ES-I3 (cell line): ENCODE measurements at regions not wholly inside any gene's neighbourhood (a gene's known extent, or its start where the extent isn't known, plus 50 kb on each side); places are given as distances from the start of the nearest gene placed in this dataset.

ENCODE experiments used
- H3K36me3 ChIP-seq: 2 replicates; pipeline ENCODE4 v1.6.1; 2013; ENCODE audit warnings: mild to moderate bottlenecking, low read length, control low read depth, moderate library complexity; ENCODE audit not compliant: insufficient read depth
- H3K4me1 ChIP-seq: 2 replicates; pipeline ENCODE4 v1.6.1; 2013; ENCODE audit warnings: mild to moderate bottlenecking, control low read depth, low read length; ENCODE audit not compliant: insufficient read depth
- H3K9ac ChIP-seq: 2 replicates; pipeline ENCODE4 v1.6.1; 2013; ENCODE audit warnings: low read depth, mild to moderate bottlenecking, low read length, moderate library complexity
- H3K9me3 ChIP-seq: 2 replicates; pipeline ENCODE4 v1.6.1; 2013; ENCODE audit warnings: mild to moderate bottlenecking, low read length, moderate library complexity; ENCODE audit not compliant: control insufficient read depth, insufficient read depth

DNA sequence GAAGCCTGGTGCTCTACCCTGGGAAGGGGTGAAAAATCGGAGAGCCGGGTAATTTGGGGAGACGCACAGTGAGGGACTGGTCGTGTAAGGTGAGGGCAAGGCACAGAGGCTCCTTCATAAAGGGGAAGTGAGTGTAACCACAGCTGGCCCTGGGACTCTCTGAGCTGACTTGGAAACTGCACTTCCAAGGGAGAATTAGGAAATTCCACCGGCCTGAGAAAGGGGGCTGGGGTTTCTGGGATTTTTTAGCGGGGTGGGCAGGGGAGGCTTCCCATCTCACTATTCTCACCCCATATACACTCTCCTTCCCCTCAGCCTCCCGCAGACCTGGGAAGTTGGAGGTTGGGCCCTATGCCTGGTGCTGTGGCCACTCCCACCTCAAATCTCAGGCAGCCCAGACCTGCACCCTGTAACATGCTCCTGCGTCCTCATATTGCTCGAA is 88.3 kb upstream of the IPO9 start:
- no peaks in the 10 kb centered on the region for H3K9me3 ChIP-seq
- H3K9ac ChIP-seq = peak overlapping the region; percentile 79; the same call in 1 of the 2 replicates
- H3K4me1 ChIP-seq = peaks cover 44% of the 10 kb centered on the region
- no peaks in the 10 kb centered on the region for H3K36me3 ChIP-seq

DNA sequence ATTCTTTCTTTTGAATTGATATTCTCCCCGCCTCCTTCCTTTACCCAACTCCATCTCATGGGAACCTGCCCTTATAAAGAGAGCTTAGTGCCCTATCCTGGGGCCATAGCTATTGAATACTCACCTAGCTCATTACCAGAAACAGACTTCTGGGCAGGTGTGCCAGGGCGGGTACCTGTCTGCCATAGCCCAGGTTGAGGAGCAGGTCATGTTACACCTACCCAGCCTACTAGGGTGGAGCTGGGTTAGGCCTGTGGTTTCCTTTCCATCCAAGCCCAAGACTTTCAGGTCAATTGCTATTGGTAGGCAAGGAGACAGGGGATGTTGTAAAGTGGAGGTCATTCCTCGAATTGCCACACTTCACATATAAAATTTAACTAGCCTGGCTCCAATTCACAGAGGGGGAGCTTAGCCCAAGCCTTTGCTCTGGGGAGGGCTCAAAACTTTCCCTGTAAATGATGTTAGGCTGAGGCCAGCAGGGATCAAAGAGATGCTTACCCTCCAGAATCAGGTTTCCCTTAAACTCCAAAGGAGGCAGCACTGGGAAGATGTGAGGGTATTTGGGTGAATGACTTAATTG is 87.1 kb upstream of the IPO9 start:
- peaks cover 32% of the 10 kb centered on the region for H3K4me1 ChIP-seq
- no peaks in the 10 kb centered on the region for H3K36me3 ChIP-seq
- no peak overlapping the region for H3K9ac ChIP-seq
- H3K9me3 ChIP-seq = no peaks in the 10 kb centered on the region

DNA sequence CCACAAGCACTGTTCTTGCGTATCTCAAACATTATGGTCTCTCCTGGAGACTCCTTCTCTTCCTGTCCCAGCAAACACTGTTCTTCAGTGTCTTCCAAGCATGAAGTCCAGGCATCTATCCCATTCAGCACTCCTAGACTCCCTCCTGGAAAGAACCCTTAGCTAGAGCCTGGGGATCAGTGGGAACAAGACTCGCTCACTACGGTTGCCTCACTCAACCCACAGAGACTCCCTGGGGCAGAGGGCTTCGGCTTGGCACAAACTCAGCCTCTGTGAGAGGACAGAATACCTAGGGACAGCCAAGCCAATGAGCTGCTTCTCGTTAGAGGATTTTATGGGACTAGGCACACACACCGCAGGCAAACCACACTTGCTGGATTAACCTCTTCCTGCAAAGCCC is 86.5 kb upstream of the IPO9 start:
- H3K36me3 ChIP-seq = no peaks in the 10 kb centered on the region
- H3K9ac ChIP-seq = no peak overlapping the region
- H3K9me3 ChIP-seq = no peaks in the 10 kb centered on the region
- H3K4me1 ChIP-seq = peaks cover 26% of the 10 kb centered on the region

DNA sequence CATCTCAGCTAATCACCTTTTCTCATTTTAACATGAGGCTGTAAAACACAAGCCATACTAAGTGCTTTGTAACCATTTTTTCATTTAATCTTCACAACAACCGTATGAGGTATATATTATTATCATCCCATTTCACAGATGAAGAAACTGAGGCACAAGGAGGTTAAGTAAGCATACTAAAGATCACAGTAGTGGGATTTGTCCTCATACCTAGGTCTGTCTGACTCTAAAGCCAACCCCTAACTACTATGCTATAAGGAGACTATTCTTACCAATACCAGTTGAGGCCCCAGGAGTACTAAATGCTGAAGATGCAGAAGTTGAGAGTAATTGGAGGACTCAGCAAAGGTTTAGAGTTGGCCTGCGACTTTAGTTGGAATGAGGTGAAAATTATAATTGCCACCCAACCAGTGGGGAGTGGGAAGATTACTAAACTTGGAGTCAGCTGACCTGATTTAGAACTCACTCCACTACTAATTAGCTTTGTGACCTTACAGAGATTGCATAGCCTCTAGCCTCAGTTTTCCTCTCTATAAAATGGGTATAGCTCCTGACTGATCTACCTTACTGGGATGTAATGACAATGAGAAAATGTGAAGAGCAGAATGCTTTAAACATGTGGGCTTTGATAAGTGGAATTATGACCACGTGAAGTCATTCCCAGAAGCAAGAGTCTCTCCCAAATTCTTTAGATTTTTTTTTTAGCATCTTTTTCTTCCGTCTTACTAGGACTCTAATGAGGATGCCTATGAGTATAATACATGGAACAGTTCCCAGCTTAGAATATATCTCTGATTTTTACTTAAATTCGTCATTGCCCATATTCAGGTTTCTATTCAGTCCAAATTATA is 85.8 kb upstream of the IPO9 start:
- Histone ChIP-seq H3K4me1 (peaks cover 24% of the 10 kb centered on the region), H3K36me3 (no peaks in the 10 kb centered on the region), H3K9me3 (no peaks in the 10 kb centered on the region), H3K9ac (no peak overlapping the region)

DNA sequence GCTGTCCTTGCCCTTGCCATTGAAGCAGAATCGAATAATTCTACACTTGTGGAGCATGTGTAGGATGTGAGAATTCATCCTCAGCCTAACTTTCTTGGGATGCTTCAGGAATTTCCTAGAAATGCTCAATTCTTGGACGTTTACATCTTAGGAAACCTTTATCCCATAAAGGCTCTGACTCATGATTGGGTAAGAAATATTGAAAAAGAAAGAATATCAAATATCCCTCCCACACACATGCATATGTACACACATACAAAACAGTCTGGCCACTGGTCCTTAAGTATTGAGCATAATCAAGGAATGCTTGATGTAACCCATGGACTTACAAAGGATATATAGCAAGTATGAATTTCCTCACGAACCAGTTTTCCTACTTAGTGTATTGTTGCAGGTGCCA is 83.9 kb upstream of the IPO9 start:
- Histone ChIP-seq H3K9ac (no peak overlapping the region), H3K36me3 (no peaks in the 10 kb centered on the region), H3K4me1 (peaks cover 24% of the 10 kb centered on the region; the same call in 1 of the 2 replicates), H3K9me3 (no peaks in the 10 kb centered on the region)

DNA sequence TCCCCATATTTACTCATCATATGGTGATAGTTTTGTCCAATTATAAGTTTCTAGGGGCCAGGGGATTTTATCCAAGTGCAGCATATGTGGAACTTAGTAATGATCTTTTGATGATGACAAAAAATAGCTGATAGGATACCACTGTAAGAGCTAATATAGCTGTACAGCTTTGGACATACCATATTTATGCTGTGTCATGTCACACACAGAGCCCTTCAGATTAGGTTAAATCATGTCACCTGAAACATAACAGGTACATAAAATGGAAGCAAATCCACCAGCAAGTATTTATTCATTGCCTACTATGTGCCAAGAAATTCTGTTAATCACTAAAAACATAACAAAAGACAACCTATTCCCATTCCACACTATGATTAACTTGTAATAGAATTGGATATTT is 82.8 kb upstream of the IPO9 start:
- peaks cover 23% of the 10 kb centered on the region for H3K4me1 ChIP-seq
- H3K9me3 ChIP-seq = no peaks in the 10 kb centered on the region
- H3K36me3 ChIP-seq = no peaks in the 10 kb centered on the region
- H3K9ac ChIP-seq = no peak overlapping the region

DNA sequence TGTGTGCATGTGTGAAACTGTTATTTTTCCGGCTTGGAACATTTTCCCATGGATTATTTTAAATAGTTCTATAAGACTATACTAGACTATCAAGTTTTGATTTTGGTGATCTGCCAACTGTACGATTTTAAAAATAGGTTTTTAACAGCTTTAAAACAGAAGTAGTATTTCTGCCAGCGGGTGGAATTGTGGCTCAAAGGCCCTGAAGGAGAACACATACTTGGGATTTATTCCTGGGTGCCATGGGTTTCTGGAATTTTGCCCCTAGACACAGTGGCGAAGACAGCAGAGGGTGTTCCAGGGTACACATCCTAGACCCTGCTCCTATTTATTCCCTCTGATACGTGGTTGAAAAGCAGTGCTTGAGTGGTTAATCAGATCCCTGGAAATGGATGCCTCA is 81.7 kb upstream of the IPO9 start:
- Histone ChIP-seq H3K36me3 (no peaks in the 10 kb centered on the region; the same call in 1 of the 2 replicates), H3K9ac (no peak overlapping the region), H3K4me1 (peaks cover 25% of the 10 kb centered on the region), H3K9me3 (no peaks in the 10 kb centered on the region)

DNA sequence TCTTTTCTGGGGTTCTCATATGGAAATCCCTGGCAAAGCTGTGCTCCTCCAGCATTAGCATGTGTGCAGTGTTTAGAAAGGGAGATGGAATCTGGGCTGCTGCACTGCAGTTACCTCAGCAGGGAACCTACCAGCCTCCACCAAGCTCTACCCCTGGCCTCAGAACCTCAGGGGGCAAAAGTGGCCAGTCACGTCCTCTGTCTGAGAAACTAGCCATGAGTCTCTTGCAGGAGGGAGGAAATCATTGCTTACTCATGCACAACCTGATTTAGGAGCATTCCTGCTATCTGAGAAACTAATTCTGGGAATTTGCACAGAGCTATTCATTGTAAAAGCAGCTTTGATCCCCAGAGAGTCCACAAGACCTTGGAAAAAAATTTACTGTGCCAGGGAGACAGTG is 80.6 kb upstream of the IPO9 start:
- Histone ChIP-seq H3K9ac (no peak overlapping the region), H3K9me3 (no peaks in the 10 kb centered on the region), H3K36me3 (no peaks in the 10 kb centered on the region; the same call in 1 of the 2 replicates), H3K4me1 (peaks cover 36% of the 10 kb centered on the region)

DNA sequence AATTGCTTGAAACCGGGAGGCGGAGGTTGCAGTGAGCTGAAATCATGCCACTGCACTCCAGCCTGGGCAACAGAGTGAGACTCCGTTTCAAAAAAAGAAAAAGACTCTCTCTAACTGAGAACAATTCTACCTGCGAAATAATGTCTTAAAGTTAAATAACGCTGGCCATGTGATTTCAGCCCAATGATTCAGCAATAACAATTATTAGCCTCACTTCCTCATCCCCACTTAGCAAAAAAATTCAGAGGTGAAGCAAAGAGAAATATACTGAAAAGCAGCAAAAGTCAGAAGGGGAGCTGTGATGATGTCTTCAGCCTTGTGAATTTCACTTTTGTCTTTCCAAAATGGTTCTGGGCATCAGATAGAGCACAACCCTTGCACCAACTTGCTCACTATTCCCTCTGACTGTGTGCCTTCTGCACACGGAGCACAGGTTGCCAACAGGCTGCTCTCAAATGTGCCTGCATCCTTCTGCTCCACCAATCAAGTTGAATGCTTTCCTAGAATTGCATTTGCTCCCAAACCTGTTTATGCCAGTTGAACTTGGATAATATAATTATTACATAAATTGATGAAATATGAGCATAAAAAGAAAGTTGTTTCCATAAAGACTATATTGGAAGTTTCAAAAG is 79.8 kb upstream of the IPO9 start:
- H3K4me1 ChIP-seq = peaks cover 44% of the 10 kb centered on the region
- H3K9ac ChIP-seq = no peak overlapping the region
- H3K9me3 ChIP-seq = no peaks in the 10 kb centered on the region
- H3K36me3 ChIP-seq = no peaks in the 10 kb centered on the region; the same call in 1 of the 2 replicates

DNA sequence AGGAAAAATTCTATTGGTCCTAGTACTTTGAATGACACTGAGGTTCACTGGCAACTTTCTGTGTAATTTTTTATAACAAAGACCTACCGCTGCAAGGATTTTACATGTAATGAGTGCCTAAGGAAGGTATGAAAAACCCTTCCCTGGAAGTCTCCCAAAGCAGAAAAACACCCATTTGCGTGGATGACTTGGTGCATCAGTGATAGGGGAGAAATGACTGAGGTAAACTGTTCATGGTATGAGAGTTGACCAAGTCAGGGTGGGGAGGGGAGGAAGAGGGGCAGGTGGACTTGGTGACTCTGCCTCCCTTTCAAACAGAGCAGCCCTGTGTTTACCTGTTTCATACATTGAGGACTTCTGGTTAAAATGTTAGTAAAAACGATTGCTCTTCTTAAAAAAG is 78.8 kb upstream of the IPO9 start:
- no peaks in the 10 kb centered on the region for H3K9me3 ChIP-seq
- H3K36me3 ChIP-seq = no peaks in the 10 kb centered on the region; the same call in 1 of the 2 replicates
- peaks cover 48% of the 10 kb centered on the region for H3K4me1 ChIP-seq
- H3K9ac ChIP-seq = no peak overlapping the region

DNA sequence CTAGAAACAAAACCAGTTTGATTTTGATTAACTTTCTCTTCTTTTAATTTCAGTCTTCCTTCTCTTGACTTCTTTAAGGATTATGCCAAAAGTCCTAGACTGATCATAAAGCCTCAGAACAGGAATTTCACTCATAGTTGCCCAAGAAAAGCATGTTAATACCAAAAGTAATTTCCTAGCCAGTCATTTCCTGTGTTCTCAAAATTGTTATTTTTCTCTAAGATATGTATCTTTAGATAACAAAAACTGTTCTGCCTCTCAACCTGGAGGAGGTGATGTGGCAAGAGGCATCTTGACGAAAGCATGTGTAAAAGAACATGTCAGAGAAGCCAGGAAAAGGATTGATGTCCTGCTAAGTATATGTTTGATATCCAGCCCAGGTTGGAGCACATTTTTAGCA is 78.0 kb upstream of the IPO9 start:
- H3K36me3 ChIP-seq = no peaks in the 10 kb centered on the region; the same call in 1 of the 2 replicates
- peaks cover 48% of the 10 kb centered on the region for H3K4me1 ChIP-seq
- H3K9ac ChIP-seq = no peak overlapping the region
- no peaks in the 10 kb centered on the region for H3K9me3 ChIP-seq

DNA sequence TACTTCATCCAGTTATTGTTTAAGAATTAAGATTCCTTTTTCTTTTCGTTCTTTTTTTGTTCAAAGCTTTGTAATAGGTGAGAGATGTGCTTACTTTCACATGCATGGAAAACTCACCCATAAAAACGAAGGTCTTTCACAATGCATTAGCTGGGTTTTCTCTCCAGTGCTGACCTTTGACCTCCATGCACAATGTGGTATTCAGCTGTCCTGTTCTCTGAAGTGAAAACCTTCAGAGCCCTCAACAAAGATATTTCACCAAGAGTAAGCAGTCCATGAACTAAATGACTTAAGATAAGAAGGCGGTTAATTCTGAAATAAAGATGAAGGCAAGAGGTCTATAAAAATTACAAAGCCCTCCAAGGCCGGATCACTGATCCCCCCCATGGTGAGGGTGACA is 77.1 kb upstream of the IPO9 start:
- H3K36me3 ChIP-seq = no peaks in the 10 kb centered on the region; the same call in 1 of the 2 replicates
- H3K4me1 ChIP-seq = peaks cover 48% of the 10 kb centered on the region
- H3K9ac ChIP-seq = no peak overlapping the region
- H3K9me3 ChIP-seq = no peaks in the 10 kb centered on the region

DNA sequence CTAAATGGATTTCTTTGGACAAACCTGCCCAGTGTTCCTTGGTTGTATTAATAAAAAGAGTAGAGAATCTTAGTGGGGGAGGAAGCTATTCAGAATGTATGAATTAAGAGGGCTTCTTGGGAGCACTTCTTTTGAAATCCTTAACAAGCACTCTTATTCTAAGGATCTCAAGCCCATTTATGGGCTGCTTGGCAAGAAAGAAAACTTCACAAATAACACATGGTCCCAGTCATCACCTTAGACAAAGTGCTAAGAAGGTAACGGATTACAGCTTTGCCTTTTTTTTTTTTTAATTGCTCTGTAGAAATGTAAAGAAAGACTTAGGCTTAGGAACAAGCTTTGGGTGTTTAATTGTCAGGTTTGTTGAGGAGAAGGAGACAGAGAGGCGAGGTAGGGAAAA is 76.6 kb upstream of the IPO9 start:
- Histone ChIP-seq H3K4me1 (peaks cover 48% of the 10 kb centered on the region), H3K36me3 (no peaks in the 10 kb centered on the region; the same call in 1 of the 2 replicates), H3K9ac (no peak overlapping the region), H3K9me3 (no peaks in the 10 kb centered on the region)

DNA sequence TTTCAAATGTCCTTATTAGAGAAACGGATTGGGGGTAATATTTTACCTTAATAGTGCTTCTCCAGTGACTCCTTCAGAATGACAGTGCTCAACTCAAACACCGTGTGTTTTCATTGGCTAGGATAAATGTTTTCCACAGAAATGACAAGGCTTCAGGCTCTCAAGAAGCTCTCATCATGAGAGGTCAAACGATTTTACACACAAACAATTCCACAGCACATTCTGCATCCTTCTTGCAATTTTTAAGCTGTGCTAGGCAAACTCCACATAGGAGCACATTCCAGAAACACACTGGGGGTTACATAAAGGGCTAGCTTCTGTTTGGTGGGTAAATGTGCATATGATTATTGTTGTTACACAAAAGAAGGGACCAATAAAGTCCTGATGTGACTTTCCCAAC is 75.5 kb upstream of the IPO9 start:
- Histone ChIP-seq H3K36me3 (no peaks in the 10 kb centered on the region; the same call in 1 of the 2 replicates), H3K9me3 (no peaks in the 10 kb centered on the region), H3K4me1 (peaks cover 40% of the 10 kb centered on the region), H3K9ac (no peak overlapping the region)
